DND-41 (cell line): ENCODE measurements at regions not wholly inside any gene's neighbourhood (a gene's known extent, or its start where the extent isn't known, plus 50 kb on each side); places are given as distances from the start of the nearest gene placed in this dataset.

ENCODE experiments used
- ATAC-seq: fragments of 200-7000 bp; cut with Tn5 transposase; 3 replicates; pipeline ENCODE4 v1.9.1; 2021; ENCODE audit warnings: low read depth; ENCODE audit not compliant: insufficient read depth
- DNase-seq: peaks from one replicate; pipeline ENCODE4 v3.0.0-alpha.2; 2020
- H2AFZ ChIP-seq: 2 replicates; pipeline ENCODE4 v1.6.0; 2012; ENCODE audit warnings: low read depth, low read length
- H3K27ac ChIP-seq: 2 replicates; pipeline ENCODE4 v1.5.1; 2012; ENCODE audit warnings: low read length, inconsistent platforms
- H3K27me3 ChIP-seq: fragments of 200-600 bp; sonication (generic); 2 replicates; pipeline ENCODE4 v1.6.0; 2012; ENCODE audit warnings: low read length, mild to moderate bottlenecking, inconsistent platforms; ENCODE audit not compliant: insufficient read depth, poor library complexity
- H3K36me3 ChIP-seq: 2 replicates; pipeline ENCODE4 v1.5.1; 2012; ENCODE audit warnings: low read length, inconsistent platforms; ENCODE audit not compliant: insufficient read depth
- H3K4me1 ChIP-seq: 2 replicates; pipeline ENCODE4 v1.5.1; 2012; ENCODE audit warnings: mild to moderate bottlenecking, low read length; ENCODE audit not compliant: insufficient read depth
- H3K4me2 ChIP-seq: 2 replicates; pipeline ENCODE4 v1.6.0; 2012; ENCODE audit warnings: mild to moderate bottlenecking, moderate library complexity, low read length, inconsistent platforms; ENCODE audit not compliant: insufficient read depth
- H3K4me3 ChIP-seq, 2 experiments: fragments of 200-600 bp in 1 of 2; shearing (Covaris generic) in 1 of 2; 2 replicates each; pipeline ENCODE4 v1.5.1; 2012 to 2016; ENCODE audit warnings: inconsistent platforms in 2 of 2, low read length in 2 of 2, mild to moderate bottlenecking in 2 of 2, low read depth in 1 of 2, moderate library complexity in 1 of 2
- H3K79me2 ChIP-seq: 2 replicates; pipeline ENCODE4 v1.6.0; 2012; ENCODE audit warnings: low read length, inconsistent platforms; ENCODE audit not compliant: insufficient read depth
- H3K9ac ChIP-seq: 2 replicates; pipeline ENCODE4 v1.6.0; 2012; ENCODE audit warnings: low read depth, mild to moderate bottlenecking, inconsistent platforms, low read length, moderate library complexity
- H3K9me3 ChIP-seq: 2 replicates; pipeline ENCODE4 v1.5.1; 2012; ENCODE audit warnings: low read length, moderate library complexity, mild to moderate bottlenecking, inconsistent platforms; ENCODE audit not compliant: insufficient read depth, severe bottlenecking
- H4K20me1 ChIP-seq: 2 replicates; pipeline ENCODE4 v1.6.0; 2012; ENCODE audit warnings: low read length; ENCODE audit not compliant: insufficient read depth
- CTCF ChIP-seq: IDR thresholded peaks from 2 replicates; pipeline ENCODE4 v1.5.1; 2012; ENCODE audit warnings: borderline replicate concordance, low read length, moderate library complexity, mild to moderate bottlenecking; ENCODE audit not compliant: poor library complexity, severe bottlenecking; ENCODE audit errors: extremely low read depth
- EZH2 ChIP-seq: IDR thresholded peaks from 3 replicates; pipeline ENCODE4 v1.6.1; 2012; ENCODE audit warnings: borderline replicate concordance, low read depth, mild to moderate bottlenecking, moderate library complexity, low read length, inconsistent platforms; ENCODE audit not compliant: severe bottlenecking

GRCh38 chr4:133323670-133324069 lies 174.6 kb downstream of the PCDH10 start:
- Histone ChIP-seq H3K4me3 (no peak overlapping the region), H3K4me2 (no peak overlapping the region), H2AFZ (no peak overlapping the region), H3K79me2 (no peaks in the 10 kb centered on the region), H3K4me1 (peaks cover 6% of the 10 kb centered on the region; the same call in 1 of the 2 replicates), H3K36me3 (no peaks in the 10 kb centered on the region), H4K20me1 (no peaks in the 10 kb centered on the region), H3K27ac (no peak overlapping the region), H3K9me3 (peaks cover 3% of the 10 kb centered on the region), H3K9ac (no peak overlapping the region), H3K27me3 (no peaks in the 10 kb centered on the region)
- DNase-seq: no peak
- TF ChIP-seq EZH2: no peak
- no peak for TF ChIP-seq CTCF
- ATAC-seq: no peak

- ATAC-seq (peak; percentile 80), DNase-seq (peak; percentile 36)
- no peak overlapping the region for H3K4me3 ChIP-seq
- no peaks in the 10 kb centered on the region for H3K27me3 ChIP-seq
- no peak overlapping the region for H3K4me2 ChIP-seq
- H3K79me2 ChIP-seq: no peaks in the 10 kb centered on the region
- H3K9ac ChIP-seq: no peak overlapping the region
- TF ChIP-seq CTCF: peak; percentile 74
- TF ChIP-seq EZH2: no peak
- H3K4me1 ChIP-seq: no peaks in the 10 kb centered on the region
- no peak overlapping the region for H2AFZ ChIP-seq
- H3K9me3 ChIP-seq: peaks cover 3% of the 10 kb centered on the region
- H3K36me3 ChIP-seq: no peaks in the 10 kb centered on the region
- no peak overlapping the region for H3K27ac ChIP-seq
- no peaks in the 10 kb centered on the region for H4K20me1 ChIP-seq
Observed at GRCh38 chr4:133320576-133321170, 171.6 kb downstream of the PCDH10 start.

- Histone ChIP-seq H3K79me2 (no peaks in the 10 kb centered on the region), H3K4me2 (no peak overlapping the region), H3K27me3 (no peaks in the 10 kb centered on the region), H3K27ac (no peak overlapping the region), H3K36me3 (no peaks in the 10 kb centered on the region), H3K9ac (no peak overlapping the region), H3K4me1 (no peaks in the 10 kb centered on the region), H3K9me3 (no peaks in the 10 kb centered on the region), H4K20me1 (no peaks in the 10 kb centered on the region), H2AFZ (0 out of 2 replicates have a peak overlapping the region, but pooled peaks have one; percentile 7), H3K4me3 (no peak overlapping the region)
- ATAC-seq: no peak
- TF ChIP-seq EZH2: no peak
- no peak for TF ChIP-seq CTCF
- DNase-seq: no peak
Observed at GRCh38 chr4:133316909-133317308, 167.8 kb downstream of the PCDH10 start.

- Histone ChIP-seq H3K79me2 (no peaks in the 10 kb centered on the region), H3K4me1 (no peaks in the 10 kb centered on the region), H3K9ac (no peak overlapping the region), H3K4me3 (no peak overlapping the region), H3K27me3 (no peaks in the 10 kb centered on the region), H4K20me1 (no peaks in the 10 kb centered on the region), H3K36me3 (no peaks in the 10 kb centered on the region), H3K27ac (no peak overlapping the region), H3K9me3 (no peaks in the 10 kb centered on the region), H2AFZ (no peak overlapping the region), H3K4me2 (no peak overlapping the region)
- no peak for DNase-seq
- TF ChIP-seq EZH2 (no peak), CTCF (no peak)
- no peak for ATAC-seq
Observed at GRCh38 chr4:133314991-133315390, 165.9 kb downstream of the PCDH10 start.
